Mesendoderm (in vitro differentiated cells): ENCODE measurements at regions not wholly inside any gene's neighbourhood (a gene's known extent, or its start where the extent isn't known, plus 50 kb on each side); places are given as distances from the start of the nearest gene placed in this dataset.
A peak's percentile ranks its signal among the peaks of the same experiment; 100 is the strongest.

Source experiments
- DNase-seq: peaks from one replicate; pipeline ENCODE4 v3.0.0; 2013
- H2AK5ac ChIP-seq: 2 replicates; pipeline ENCODE4 v1.6.1; 2013; ENCODE audit warnings: low read length, inconsistent platforms
- H2BK120ac ChIP-seq: 2 replicates; pipeline ENCODE4 v1.6.1; 2013; ENCODE audit warnings: low read depth, mild to moderate bottlenecking, low read length, moderate library complexity, mixed read lengths
- H2BK15ac ChIP-seq: replicated peaks from 2 replicates; pipeline ENCODE4 v1.6.1; 2013; ENCODE audit warnings: low read depth, mild to moderate bottlenecking, moderate library complexity
- H2BK5ac ChIP-seq: 2 replicates; pipeline ENCODE4 v1.6.1; 2013; ENCODE audit warnings: low read length, inconsistent platforms
- H3K18ac ChIP-seq: 2 replicates; pipeline ENCODE4 v1.6.1; 2013; ENCODE audit warnings: mild to moderate bottlenecking, low read length, mixed read lengths
- H3K23ac ChIP-seq: one replicate; pipeline ENCODE4 v1.6.1; 2013; ENCODE audit warnings: low read length
- H3K27ac ChIP-seq: 2 replicates; pipeline ENCODE4 v1.5.1; 2013; ENCODE audit warnings: low read depth, mild to moderate bottlenecking, inconsistent platforms, low read length, moderate library complexity
- H3K27me3 ChIP-seq: 2 replicates; pipeline ENCODE4 v1.6.1; 2013; ENCODE audit warnings: low read length, control low read depth, mild to moderate bottlenecking, inconsistent platforms; ENCODE audit not compliant: insufficient read depth, poor library complexity
- H3K36me3 ChIP-seq: 2 replicates; pipeline ENCODE4 v1.6.1; 2013; ENCODE audit warnings: low read length, inconsistent platforms; ENCODE audit not compliant: control insufficient read depth, insufficient read depth
- H3K4ac ChIP-seq: one replicate; pipeline ENCODE4 v1.6.1; 2013; ENCODE audit warnings: low read depth, mild to moderate bottlenecking, low read length, moderate library complexity
- H3K4me1 ChIP-seq: 2 replicates; pipeline ENCODE4 v1.6.1; 2013; ENCODE audit warnings: low read depth, low read length, inconsistent platforms; ENCODE audit not compliant: control insufficient read depth
- H3K4me2 ChIP-seq: 2 replicates; pipeline ENCODE4 v1.6.1; 2013; ENCODE audit warnings: low read length
- H3K4me3 ChIP-seq: 2 replicates; pipeline ENCODE4 v1.5.1; 2013; ENCODE audit warnings: mild to moderate bottlenecking, low read length
- H3K56ac ChIP-seq: one replicate; pipeline ENCODE4 v1.6.1; 2013; ENCODE audit warnings: low read length
- H3K79me1 ChIP-seq: 2 replicates; pipeline ENCODE4 v1.6.1; 2013; ENCODE audit warnings: low read length, inconsistent platforms
- H3K79me2 ChIP-seq: 2 replicates; pipeline ENCODE4 v1.6.1; 2013; ENCODE audit warnings: mild to moderate bottlenecking, low read length; ENCODE audit not compliant: control insufficient read depth, insufficient read depth
- H3K9ac ChIP-seq: 2 replicates; pipeline ENCODE4 v1.6.1; 2013; ENCODE audit warnings: low read length, inconsistent platforms
- H4K5ac ChIP-seq: one replicate; pipeline ENCODE4 v1.6.1; 2013; ENCODE audit warnings: low read length
- H4K8ac ChIP-seq: one replicate; pipeline ENCODE4 v1.6.1; 2013; ENCODE audit warnings: low read depth, mild to moderate bottlenecking, control low read depth, low read length, moderate library complexity
- WGBS: extraction: QIAGEN DNeasy Blood & Tissue Kit; methylation state at CpG from one replicate; pipeline ENCODE4 v1.1.7; 2013; ENCODE audit warnings: low lambda C conversion rate, missing lambda C conversion rate; ENCODE audit not compliant: insufficient coverage; ENCODE audit errors: extremely low coverage; 5-methylcytosine and 5-hydroxymethylcytosine counted together

GRCh38 chr10:123443924-123444323 is 222.2 kb upstream of the GPR26 start:
- H3K27me3 ChIP-seq = no peaks in the 10 kb centered on the region
- H4K8ac ChIP-seq = no peak overlapping the region
- no peak overlapping the region for H3K23ac ChIP-seq
- DNase-seq = no peak
- H3K4ac ChIP-seq = no peak overlapping the region
- H3K18ac ChIP-seq = no peak overlapping the region
- no peak overlapping the region for H2BK120ac ChIP-seq
- H3K4me2 ChIP-seq = no peak overlapping the region
- H3K36me3 ChIP-seq = no peaks in the 10 kb centered on the region
- no peak overlapping the region for H2BK5ac ChIP-seq
- no peak overlapping the region for H2BK15ac ChIP-seq
- H2AK5ac ChIP-seq = no peak overlapping the region
- no peaks in the 10 kb centered on the region for H3K4me1 ChIP-seq
- H3K79me2 ChIP-seq = no peaks in the 10 kb centered on the region
- no peaks in the 10 kb centered on the region for H3K79me1 ChIP-seq
- no peak overlapping the region for H3K27ac ChIP-seq
- no peak overlapping the region for H3K9ac ChIP-seq
- H4K5ac ChIP-seq = no peak overlapping the region
- H3K56ac ChIP-seq = no peak overlapping the region
- no peak overlapping the region for H3K4me3 ChIP-seq

DNA sequence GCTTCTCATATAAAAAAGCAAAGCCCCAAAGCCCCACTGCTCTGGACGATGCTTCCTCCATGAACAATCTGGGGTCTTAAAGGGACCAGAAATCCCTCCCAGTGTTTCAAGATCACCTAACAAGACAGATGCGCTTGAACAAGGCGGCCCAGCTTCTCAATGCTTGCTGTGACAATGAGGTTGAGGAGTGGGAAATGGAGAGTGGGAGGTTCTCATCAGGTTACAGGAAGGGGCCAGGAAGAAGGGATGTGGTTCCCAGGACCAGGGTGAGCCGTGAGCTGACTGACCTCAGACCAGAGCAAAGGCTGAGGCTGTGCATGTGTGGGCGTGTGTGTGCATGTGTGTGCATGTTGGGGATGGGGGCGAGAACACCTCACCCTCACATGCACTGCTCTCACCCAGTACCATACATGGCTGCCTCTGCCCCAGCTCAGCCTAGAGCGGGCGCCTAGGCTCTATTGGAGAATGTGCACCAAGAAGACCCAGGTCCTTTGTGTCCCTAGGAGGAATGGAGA is 220.8 kb upstream of the GPR26 start:
- Histone ChIP-seq H3K27ac (no peak overlapping the region), H2BK5ac (no peak overlapping the region), H3K36me3 (no peaks in the 10 kb centered on the region), H4K5ac (no peak overlapping the region), H2BK120ac (no peak overlapping the region), H2AK5ac (no peak overlapping the region), H3K79me1 (no peaks in the 10 kb centered on the region), H3K4ac (no peak overlapping the region), H3K4me3 (no peak overlapping the region), H2BK15ac (no peak overlapping the region), H3K4me1 (no peaks in the 10 kb centered on the region), H3K56ac (no peak overlapping the region), H3K79me2 (no peaks in the 10 kb centered on the region), H3K18ac (no peak overlapping the region), H3K9ac (no peak overlapping the region), H3K4me2 (no peak overlapping the region), H3K27me3 (no peaks in the 10 kb centered on the region), H4K8ac (no peak overlapping the region), H3K23ac (no peak overlapping the region)
- no peak for DNase-seq
- no CpG with 5 or more reads among the region's 8 CpGs for WGBS

GRCh38 chr10:123446449-123447156 is 219.6 kb upstream of the GPR26 start:
- no peak overlapping the region for H3K4me3 ChIP-seq
- no CpG with 5 or more reads among the region's 10 CpGs for WGBS
- no peaks in the 10 kb centered on the region for H3K36me3 ChIP-seq
- H2BK120ac ChIP-seq = no peak overlapping the region
- no peak overlapping the region for H3K18ac ChIP-seq
- H2BK15ac ChIP-seq = no peak overlapping the region
- no peak overlapping the region for H3K56ac ChIP-seq
- H2BK5ac ChIP-seq = no peak overlapping the region
- H3K79me1 ChIP-seq = no peaks in the 10 kb centered on the region
- no peaks in the 10 kb centered on the region for H3K79me2 ChIP-seq
- no peak overlapping the region for H3K4me2 ChIP-seq
- H4K8ac ChIP-seq = no peak overlapping the region
- H3K27me3 ChIP-seq = no peaks in the 10 kb centered on the region
- no peak overlapping the region for H3K23ac ChIP-seq
- no peak overlapping the region for H3K27ac ChIP-seq
- H3K4ac ChIP-seq = no peak overlapping the region
- no peak overlapping the region for H3K9ac ChIP-seq
- no peak overlapping the region for H4K5ac ChIP-seq
- no peak overlapping the region for H2AK5ac ChIP-seq
- DNase-seq = no peak
- no peaks in the 10 kb centered on the region for H3K4me1 ChIP-seq

DNA sequence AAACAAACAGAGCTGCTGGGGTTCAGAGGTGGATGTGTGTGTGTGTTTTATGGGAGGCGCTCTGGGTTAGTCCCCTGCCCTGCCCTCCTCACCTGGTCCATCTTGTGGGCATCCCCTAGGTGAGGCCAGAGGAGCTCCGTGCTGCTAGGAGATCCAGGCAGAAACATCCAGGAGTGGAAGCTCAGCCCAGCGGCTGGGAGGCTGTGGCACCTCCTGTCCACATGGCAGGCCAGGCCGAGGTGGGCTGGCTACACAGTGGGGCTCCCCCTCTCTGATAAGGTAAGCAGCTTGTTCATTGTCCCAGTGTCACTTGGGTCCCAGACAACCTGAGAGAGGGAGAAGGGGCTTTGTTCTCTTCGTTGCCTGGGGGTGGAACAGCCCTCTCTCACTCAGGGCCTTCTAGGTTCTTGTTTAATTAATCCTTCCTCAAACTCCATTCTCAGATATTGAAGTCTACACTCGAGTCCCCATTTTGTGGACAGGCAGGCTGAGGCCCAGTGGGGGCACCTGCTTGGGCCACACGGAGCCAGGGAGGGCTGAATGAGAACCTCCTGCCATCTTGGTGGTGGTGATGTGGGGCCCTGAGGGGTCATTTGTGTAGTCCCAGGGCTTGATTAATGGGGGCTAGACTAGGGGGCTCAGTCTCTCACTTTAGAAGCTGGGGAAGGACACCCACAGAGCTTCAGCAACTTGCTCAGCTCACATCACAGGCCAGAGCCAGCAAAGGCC is 216.8 kb upstream of the GPR26 start:
- H4K8ac ChIP-seq = no peak overlapping the region
- no peaks in the 10 kb centered on the region for H3K27me3 ChIP-seq
- DNase-seq = peak; percentile 42
- no peaks in the 10 kb centered on the region for H3K79me1 ChIP-seq
- no peak overlapping the region for H3K4ac ChIP-seq
- no peak overlapping the region for H2BK5ac ChIP-seq
- H3K4me1 ChIP-seq = no peaks in the 10 kb centered on the region
- no peak overlapping the region for H4K5ac ChIP-seq
- no peak overlapping the region for H2BK15ac ChIP-seq
- no peaks in the 10 kb centered on the region for H3K36me3 ChIP-seq
- H3K27ac ChIP-seq = no peak overlapping the region
- H3K18ac ChIP-seq = no peak overlapping the region
- no peak overlapping the region for H3K56ac ChIP-seq
- H3K23ac ChIP-seq = no peak overlapping the region
- H3K9ac ChIP-seq = no peak overlapping the region
- H2AK5ac ChIP-seq = no peak overlapping the region
- no CpG with 5 or more reads among the region's 7 CpGs for WGBS
- H2BK120ac ChIP-seq = no peak overlapping the region
- no peak overlapping the region for H3K4me3 ChIP-seq
- H3K4me2 ChIP-seq = no peak overlapping the region
- H3K79me2 ChIP-seq = no peaks in the 10 kb centered on the region

DNA sequence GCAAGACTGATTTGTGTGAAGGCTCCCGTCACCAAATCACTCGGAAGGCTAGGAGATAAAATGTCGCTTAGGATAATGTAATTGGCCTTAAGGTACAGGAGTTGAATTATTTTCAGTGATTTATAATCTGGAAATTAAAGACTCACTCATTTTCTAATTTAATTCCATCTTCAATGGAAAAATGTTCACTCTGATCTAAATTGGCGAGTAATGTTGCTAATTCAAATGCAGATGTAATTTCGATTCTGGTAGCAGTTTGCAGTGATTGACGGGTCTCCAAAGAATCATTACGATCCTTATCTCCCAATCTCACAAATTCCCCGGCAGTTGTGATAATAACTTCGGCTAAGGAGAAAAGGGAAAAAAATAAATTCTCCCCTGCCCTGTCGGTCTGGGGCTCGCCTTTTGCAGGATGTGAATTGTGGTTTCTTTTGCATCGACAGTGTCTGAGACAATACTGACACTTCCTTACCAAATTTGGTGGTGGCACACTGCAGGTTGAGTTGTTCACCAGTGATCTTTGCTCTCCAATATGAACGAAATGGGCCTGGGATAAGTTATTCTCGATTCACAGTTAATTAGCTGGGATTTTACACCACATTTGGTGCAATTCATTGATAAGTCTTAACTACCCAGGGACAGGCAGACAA is 215.1 kb upstream of the GPR26 start:
- Histone ChIP-seq H3K9ac (no peak overlapping the region), H3K18ac (no peak overlapping the region), H4K8ac (no peak overlapping the region), H3K27me3 (no peaks in the 10 kb centered on the region), H3K27ac (no peak overlapping the region), H2AK5ac (no peak overlapping the region), H3K4me2 (no peak overlapping the region), H4K5ac (no peak overlapping the region), H3K4me1 (no peaks in the 10 kb centered on the region), H3K4ac (no peak overlapping the region), H2BK120ac (no peak overlapping the region), H3K36me3 (no peaks in the 10 kb centered on the region), H2BK5ac (no peak overlapping the region), H3K79me1 (no peaks in the 10 kb centered on the region), H3K56ac (no peak overlapping the region), H2BK15ac (no peak overlapping the region), H3K79me2 (no peaks in the 10 kb centered on the region), H3K23ac (no peak overlapping the region), H3K4me3 (no peak overlapping the region)
- WGBS = no CpG with 5 or more reads among the region's 14 CpGs
- DNase-seq = no peak
